SK-N-SH treated with all-trans-retinoic acid at 6 μM for 48 hours (cell line): ENCODE measurements at regions not wholly inside any gene's neighbourhood (a gene's known extent, or its start where the extent isn't known, plus 50 kb on each side); places are given as distances from the start of the nearest gene placed in this dataset.

ENCODE experiments used
- ARNTL ChIP-seq: fragments of 450-650 bp; formaldehyde crosslinking; IDR thresholded peaks from 2 replicates; pipeline ENCODE4 v1.5.0; 2020; ENCODE audit warnings: low read depth, mild to moderate bottlenecking, moderate library complexity, borderline replicate concordance
- PPARA ChIP-seq: fragments of 250-450 bp; sonication (Bioruptor Pico); IDR thresholded peaks from 2 replicates; pipeline ENCODE4 v1.5.0; 2020; ENCODE audit warnings: mild to moderate bottlenecking, borderline replicate concordance
- RARB ChIP-seq: fragments of 250-450 bp; sonication (Bioruptor Pico); IDR thresholded peaks from 2 replicates; pipeline ENCODE4 v1.8.0; 2021; ENCODE audit warnings: mild to moderate bottlenecking, moderate library complexity
- ZFP3 ChIP-seq: fragments of 250-450 bp; sonication (Bioruptor Pico); IDR thresholded peaks from 2 replicates; pipeline ENCODE4 v1.5.0; 2020; ENCODE audit warnings: mild to moderate bottlenecking, moderate library complexity
- ZNF8 ChIP-seq: fragments of 450-650 bp; formaldehyde crosslinking; IDR thresholded peaks from 2 replicates; pipeline ENCODE4 v1.5.0; 2020; ENCODE audit warnings: mild to moderate bottlenecking, moderate library complexity
- TF ChIP-seq, protein P1 (sequence below): fragments of 250-450 bp; sonication (Bioruptor Pico); IDR thresholded peaks from 2 replicates; pipeline ENCODE4 v1.5.0; 2020; ENCODE audit warnings: mild to moderate bottlenecking, moderate library complexity
- TF ChIP-seq, protein P2 (sequence below): fragments of 250-450 bp; sonication (Bioruptor Pico); IDR thresholded peaks from 2 replicates; pipeline ENCODE4 v1.5.1; 2020; ENCODE audit warnings: low read depth, mild to moderate bottlenecking, moderate library complexity
- TF ChIP-seq, protein P3 (sequence below): fragments of 250-450 bp; sonication (Bioruptor Pico); IDR thresholded peaks from 2 replicates; pipeline ENCODE4 v1.5.1; 2021; ENCODE audit warnings: mild to moderate bottlenecking, moderate library complexity
- TF ChIP-seq, protein P4 (sequence below): fragments of 250-450 bp; sonication (Bioruptor Pico); IDR thresholded peaks from 2 replicates; pipeline ENCODE4 v1.8.0; 2020; ENCODE audit warnings: mild to moderate bottlenecking, moderate library complexity, borderline replicate concordance

DNA sequence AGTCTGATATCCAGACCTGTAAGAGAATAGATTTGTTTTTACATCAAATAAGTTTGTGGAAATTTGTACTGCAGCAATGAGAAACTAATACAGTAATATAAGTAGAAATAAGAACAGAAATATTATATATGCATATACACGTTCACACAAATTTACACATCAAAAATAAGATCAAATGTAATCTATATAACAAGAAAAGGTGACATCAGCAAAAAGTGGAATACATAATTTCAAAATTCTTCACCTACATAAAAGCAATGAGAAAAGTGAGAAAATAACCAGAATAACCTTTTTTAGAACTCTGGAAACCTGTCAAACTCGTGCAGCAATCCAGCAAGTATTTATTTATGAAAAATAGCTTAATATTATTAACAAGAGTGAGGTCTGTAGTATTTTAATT, 1124.6 kb upstream of the ATXN7L3B start:
- TF ChIP-seq ZNF8 (CRISPR knock-in tag) = no peak
- TF ChIP-seq, protein P1, sequence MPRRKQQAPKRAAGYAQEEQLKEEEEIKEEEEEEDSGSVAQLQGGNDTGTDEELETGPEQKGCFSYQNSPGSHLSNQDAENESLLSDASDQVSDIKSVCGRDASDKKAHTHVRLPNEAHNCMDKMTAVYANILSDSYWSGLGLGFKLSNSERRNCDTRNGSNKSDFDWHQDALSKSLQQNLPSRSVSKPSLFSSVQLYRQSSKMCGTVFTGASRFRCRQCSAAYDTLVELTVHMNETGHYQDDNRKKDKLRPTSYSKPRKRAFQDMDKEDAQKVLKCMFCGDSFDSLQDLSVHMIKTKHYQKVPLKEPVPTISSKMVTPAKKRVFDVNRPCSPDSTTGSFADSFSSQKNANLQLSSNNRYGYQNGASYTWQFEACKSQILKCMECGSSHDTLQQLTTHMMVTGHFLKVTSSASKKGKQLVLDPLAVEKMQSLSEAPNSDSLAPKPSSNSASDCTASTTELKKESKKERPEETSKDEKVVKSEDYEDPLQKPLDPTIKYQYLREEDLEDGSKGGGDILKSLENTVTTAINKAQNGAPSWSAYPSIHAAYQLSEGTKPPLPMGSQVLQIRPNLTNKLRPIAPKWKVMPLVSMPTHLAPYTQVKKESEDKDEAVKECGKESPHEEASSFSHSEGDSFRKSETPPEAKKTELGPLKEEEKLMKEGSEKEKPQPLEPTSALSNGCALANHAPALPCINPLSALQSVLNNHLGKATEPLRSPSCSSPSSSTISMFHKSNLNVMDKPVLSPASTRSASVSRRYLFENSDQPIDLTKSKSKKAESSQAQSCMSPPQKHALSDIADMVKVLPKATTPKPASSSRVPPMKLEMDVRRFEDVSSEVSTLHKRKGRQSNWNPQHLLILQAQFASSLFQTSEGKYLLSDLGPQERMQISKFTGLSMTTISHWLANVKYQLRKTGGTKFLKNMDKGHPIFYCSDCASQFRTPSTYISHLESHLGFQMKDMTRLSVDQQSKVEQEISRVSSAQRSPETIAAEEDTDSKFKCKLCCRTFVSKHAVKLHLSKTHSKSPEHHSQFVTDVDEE (CRISPR knock-in tag) = no peak
- no peak for TF ChIP-seq RARB (CRISPR knock-in tag)
- TF ChIP-seq PPARA (CRISPR knock-in tag) = no peak
- TF ChIP-seq, protein P2, sequence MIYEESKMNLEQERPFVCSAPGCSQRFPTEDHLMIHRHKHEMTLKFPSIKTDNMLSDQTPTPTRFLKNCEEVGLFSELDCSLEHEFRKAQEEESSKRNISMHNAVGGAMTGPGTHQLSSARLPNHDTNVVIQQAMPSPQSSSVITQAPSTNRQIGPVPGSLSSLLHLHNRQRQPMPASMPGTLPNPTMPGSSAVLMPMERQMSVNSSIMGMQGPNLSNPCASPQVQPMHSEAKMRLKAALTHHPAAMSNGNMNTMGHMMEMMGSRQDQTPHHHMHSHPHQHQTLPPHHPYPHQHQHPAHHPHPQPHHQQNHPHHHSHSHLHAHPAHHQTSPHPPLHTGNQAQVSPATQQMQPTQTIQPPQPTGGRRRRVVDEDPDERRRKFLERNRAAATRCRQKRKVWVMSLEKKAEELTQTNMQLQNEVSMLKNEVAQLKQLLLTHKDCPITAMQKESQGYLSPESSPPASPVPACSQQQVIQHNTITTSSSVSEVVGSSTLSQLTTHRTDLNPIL (CRISPR knock-in tag) = no peak
- TF ChIP-seq ARNTL (CRISPR knock-in tag) = no peak
- TF ChIP-seq, protein P3, sequence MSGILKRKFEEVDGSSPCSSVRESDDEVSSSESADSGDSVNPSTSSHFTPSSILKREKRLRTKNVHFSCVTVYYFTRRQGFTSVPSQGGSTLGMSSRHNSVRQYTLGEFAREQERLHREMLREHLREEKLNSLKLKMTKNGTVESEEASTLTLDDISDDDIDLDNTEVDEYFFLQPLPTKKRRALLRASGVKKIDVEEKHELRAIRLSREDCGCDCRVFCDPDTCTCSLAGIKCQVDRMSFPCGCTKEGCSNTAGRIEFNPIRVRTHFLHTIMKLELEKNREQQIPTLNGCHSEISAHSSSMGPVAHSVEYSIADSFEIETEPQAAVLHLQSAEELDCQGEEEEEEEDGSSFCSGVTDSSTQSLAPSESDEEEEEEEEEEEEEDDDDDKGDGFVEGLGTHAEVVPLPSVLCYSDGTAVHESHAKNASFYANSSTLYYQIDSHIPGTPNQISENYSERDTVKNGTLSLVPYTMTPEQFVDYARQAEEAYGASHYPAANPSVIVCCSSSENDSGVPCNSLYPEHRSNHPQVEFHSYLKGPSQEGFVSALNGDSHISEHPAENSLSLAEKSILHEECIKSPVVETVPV = no peak
- no peak for TF ChIP-seq ZFP3 (CRISPR knock-in tag)
- TF ChIP-seq, protein P4, sequence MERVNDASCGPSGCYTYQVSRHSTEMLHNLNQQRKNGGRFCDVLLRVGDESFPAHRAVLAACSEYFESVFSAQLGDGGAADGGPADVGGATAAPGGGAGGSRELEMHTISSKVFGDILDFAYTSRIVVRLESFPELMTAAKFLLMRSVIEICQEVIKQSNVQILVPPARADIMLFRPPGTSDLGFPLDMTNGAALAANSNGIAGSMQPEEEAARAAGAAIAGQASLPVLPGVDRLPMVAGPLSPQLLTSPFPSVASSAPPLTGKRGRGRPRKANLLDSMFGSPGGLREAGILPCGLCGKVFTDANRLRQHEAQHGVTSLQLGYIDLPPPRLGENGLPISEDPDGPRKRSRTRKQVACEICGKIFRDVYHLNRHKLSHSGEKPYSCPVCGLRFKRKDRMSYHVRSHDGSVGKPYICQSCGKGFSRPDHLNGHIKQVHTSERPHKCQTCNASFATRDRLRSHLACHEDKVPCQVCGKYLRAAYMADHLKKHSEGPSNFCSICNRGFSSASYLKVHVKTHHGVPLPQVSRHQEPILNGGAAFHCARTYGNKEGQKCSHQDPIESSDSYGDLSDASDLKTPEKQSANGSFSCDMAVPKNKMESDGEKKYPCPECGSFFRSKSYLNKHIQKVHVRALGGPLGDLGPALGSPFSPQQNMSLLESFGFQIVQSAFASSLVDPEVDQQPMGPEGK (CRISPR knock-in tag) = no peak
